HG03159 (cell line): ENCODE measurements at regions not wholly inside any gene's neighbourhood (a gene's known extent, or its start where the extent isn't known, plus 50 kb on each side); places are given as distances from the start of the nearest gene placed in this dataset.
"Not testable (repeated sequence)": the region's sequence is repeated elsewhere in the genome, so short reads cannot be mapped to it uniquely, and the experiment has no call there.

Experiments used
- ATAC-seq: cut with Tn5 transposase; IDR thresholded peaks from one replicate; pipeline ENCODE4 v1.9.1; 2021; ENCODE audit warnings: mild to moderate bottlenecking, moderate library complexity; ENCODE audit not compliant: unreplicated experiment

DNA sequence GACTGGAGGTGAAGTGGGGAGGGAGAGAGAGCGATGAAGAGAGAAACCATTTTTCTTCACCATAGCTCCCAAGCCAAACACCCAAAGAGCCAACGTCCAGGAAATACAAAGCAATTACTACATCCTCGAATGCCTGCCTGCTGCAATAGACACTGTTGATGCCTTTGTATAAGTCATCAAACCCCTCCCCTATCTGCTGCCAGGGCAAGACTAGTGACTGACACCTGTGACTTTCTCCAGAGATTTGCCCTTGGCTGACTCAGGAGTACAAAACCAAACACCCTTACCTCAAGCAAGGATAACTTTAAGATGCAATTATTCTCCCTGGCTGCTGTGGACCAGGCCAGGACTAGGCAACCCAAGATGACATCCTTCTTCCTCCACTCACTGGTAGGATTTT is 81.8 kb upstream of the RASA1 start:
- no peak for ATAC-seq

DNA sequence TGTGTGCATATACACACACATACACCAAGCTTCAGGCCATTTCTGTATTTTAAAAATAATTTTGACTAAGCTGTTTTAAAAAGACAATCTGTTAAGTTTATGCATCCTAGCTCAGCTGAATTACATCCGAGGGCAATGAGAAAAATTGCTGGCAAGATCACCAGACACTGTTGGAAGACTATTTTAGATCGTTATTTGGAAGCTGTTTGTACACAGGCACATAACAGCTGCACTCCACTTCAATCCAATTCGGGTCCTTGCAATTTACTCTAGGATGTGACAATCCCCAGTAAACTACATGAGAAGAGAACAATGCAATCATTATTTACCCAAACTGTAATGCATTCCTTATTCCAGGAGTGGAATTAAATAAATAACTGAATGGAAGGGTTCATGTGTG is 79.3 kb upstream of the RASA1 start:
- ATAC-seq: no peak

DNA sequence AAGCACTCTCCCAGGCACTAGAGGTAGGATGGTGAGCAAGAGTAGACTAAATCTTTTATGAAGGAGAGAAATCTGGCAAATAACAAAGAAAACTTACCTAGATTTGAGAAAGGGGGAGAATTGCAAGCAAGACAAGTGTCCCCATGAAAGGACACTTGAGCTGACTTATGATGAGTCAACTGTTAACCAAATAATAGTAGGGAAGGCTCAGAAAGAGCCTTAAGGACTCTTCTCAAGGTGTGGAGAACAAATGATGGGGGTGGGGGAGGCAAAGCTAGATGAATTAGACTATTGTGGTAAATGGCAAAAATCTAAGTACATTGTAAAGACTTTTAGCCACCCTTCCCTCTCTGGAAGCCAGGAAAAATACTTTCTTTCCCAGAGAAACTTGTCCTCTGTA is 77.6 kb upstream of the RASA1 start:
- ATAC-seq: no peak

DNA sequence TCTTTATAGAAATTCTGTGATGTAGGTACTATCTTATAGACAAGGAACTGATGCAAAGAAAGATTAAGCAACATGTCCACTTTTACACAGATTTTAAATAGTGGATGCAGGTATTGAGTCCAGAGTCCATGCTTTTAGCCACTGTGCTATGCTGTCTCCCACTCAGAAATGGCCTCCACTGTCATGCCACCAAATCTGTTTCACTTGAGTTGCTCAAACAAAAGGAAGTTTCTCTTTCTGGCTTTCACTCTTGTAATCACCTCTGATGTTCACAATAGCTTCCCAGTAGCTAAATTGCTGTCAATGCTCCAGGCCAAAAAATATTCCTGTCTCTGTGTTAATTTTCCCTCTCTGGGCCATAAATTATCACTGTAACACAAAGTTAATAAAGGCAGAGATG is 77.0 kb upstream of the RASA1 start:
- no peak for ATAC-seq

DNA sequence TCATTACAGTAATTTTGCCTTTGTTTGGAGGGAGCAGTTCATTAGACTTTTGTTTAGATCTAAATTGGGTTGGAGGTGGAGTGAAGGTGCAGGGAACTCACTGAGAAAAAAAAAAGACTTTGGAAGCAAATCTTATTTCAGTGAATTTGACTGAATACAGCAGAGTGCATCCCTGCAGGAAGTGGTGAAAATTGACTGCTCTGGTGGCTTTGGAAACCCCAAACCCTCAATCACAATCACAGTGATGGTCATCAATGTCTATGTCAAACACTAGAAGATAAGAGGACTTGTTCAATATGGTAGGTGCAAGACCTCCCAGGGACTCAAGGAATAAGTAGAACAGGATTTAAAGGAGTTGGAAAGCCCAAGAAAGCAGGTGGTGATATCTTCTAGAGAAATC is 76.0 kb upstream of the RASA1 start:
- ATAC-seq: no peak

DNA sequence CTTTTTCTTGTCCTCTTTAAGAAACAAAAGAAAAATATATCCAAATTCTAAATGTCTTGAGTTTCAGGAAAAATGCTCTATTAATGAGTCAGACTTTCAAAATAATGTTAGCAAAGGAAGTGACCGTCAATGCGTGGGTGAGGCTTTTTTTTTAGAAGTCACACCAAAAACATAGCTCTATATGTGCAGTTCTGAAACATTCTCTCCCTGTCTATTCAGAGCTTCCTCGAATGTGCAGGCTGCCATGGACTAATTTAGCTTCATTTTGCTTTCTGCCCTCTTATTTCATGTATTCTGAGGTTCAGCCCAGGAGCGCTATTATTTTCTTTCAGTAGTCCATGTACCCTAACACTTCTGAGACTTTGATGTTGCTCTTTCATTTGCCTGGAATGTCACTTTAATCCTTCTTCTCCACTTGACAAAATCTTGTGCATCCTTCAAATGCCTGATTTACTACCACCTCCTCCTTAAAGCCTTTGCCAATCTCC is 72.5 kb upstream of the RASA1 start:
- ATAC-seq: no peak

DNA sequence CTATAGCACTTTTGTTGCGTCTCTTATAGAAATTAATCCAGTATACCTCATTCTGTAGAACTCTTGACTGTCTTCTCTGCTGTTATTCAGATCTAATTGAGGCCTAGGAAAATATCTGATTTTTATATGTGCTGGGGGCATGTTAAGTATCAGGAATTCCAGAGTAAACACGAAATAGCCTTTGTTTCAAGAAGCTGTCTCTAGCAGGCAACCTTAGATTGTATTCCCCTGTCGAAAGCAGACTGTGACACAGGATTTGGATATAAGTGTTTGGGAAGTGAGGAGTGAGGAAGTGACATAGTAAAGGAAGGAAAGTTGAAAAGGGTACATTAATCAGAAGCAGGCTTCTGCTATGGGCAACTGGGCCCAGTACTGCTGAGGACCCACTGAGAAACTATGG is 72.1 kb upstream of the RASA1 start:
- no peak for ATAC-seq

DNA sequence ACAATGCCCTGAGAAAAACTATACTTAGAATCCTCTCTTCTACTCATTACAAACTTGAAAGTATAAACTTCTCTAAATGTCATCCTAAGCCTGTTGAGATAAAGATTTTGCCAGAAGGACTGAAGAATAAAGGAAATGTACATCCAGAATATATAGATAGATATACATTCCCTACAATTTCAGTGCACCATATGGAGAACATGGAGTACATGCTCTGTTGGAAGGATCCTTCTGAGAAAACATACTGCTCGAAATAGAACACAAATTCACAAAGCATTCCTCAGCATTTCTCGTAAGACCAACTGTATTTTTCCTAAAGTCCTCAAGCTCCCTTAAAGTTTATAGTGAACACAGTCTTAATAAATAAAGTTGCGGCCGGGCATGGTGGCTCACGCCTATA is 69.7 kb upstream of the RASA1 start:
- no peak for ATAC-seq

DNA sequence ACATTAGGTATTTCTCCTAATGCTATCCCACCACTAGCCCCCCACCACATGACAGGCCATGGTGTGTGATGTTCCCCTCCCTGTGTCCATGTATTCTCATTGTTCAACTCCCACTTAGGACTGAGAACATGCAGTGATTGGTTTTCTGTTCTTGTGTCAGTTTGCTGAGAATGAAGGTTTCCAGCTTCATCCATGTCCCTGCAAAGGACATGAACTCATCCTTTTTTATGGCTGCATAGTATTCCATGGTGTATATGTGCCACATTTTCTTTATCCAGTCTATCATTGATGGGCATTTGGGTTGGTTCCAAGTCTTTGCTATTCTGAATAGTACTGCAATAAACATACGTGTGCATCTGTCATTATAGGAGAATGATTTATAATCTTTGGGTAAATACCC is 68.4 kb upstream of the RASA1 start:
- not testable (repeated sequence) for ATAC-seq

DNA sequence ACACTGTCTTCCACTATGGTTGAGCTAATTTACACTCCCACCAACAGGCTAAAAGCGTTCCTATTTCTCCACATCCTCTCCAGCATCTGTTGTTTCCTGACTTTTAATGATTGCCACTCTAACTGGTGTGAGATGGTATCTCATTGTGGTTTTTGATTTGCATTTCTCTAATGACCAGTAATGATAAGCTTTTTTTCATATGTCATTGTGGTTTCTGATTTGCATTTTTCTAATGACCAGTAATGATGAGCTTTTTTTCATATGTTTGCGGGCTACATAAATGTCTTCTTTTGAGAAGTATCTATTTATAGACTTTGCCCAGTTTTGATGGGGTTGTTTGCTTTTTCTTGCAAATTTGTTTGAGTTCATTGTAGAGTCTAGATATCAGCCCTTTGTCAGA is 68.0 kb upstream of the RASA1 start:
- not testable (repeated sequence) for ATAC-seq

DNA sequence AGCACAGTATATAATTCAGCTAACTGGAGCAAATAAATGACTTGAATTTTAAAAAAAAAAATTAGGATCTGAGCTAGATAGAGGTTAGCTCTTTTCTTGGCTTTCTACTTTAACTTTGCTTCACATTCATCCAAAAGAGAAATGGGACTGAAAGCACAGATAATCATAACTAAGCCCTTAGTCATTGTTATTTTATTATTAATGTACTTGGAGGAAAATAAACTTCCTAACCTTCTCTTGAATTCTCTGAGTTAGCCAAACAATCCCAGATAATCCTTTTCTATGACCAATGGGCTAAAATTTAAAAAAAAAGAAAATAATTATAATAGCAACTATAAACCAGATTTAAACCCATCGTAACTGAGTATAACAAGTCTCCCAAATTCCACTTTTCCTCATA is 57.6 kb upstream of the RASA1 start:
- no peak for ATAC-seq

DNA sequence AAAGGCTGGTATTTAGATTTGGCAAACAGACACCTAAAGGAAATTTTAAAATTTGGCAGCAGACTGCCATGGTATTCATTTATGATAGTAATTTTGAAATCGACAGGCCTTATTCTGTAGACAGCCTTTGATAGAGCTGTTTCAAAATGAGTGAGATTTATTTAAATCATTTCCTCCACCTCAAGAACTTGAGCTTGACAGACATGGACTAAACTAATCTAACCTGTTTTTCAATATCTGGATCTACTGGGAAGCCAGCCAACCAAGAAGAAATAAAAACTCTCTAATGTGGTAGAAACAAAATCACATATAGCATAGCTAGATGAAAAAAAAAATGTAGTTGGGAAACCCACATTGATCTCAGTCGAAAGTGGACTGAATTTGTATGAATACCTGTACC is 56.9 kb upstream of the RASA1 start:
- no peak for ATAC-seq

DNA sequence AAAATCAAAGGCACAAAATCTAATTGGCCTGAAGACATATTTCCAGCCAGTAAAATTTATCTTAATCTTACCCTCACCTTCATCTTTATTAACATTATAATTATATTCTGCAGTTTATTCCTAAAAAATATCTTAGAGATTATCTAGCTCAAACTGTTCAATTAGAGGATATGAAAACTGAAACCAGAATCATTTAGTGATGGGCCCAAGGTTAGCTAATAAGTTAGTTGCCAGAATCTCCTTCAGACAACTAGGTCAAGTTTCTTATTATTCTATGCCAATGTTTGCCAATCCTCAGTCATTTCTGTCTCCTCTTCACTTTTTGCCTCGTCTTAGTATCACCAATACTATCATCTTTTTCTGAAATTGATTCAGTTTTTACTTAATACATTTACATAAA is 56.0 kb upstream of the RASA1 start:
- ATAC-seq: no peak

DNA sequence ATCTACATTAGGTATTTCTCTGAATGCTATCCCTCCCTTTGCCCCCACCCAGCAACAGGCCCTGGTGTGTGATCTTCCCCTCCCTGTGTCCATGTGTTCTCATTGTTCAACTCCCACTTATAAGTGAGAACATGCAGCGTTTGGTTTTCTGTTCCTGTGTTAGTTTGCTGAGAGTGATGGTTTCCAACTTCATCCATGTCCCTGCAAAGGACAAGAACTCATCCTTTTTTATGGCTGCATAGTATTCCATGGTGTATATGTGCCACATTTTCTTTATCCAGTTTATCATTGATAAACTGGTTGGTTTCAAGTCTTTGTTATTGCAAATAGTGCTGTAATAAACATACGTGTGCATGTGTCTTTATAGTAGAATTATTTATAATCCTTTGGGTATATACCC is 55.5 kb upstream of the RASA1 start:
- ATAC-seq: not testable (repeated sequence)

DNA sequence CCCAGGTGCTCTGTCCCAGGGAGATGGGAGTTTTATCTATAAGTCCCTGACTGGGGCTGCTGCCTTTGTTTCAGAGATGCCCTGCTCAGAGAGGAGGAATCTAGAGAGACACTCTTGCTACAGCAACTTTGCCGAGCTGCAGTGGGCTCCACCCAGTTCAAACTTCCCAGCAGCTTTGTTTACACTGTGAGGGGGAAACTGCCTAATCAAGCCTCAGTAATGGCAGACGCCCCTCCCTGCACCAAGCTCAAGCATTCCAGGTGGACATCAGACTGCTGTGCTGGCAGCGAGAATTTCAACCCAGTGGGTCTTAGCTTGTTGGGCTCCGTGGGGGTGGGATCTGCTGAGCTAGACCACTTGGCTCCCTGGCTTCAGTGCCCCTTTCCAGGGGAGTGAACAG is 50.2 kb upstream of the RASA1 start:
- ATAC-seq: not testable (repeated sequence)
